MM.1S (cell line): ENCODE measurements at regions not wholly inside any gene's neighbourhood (a gene's known extent, or its start where the extent isn't known, plus 50 kb on each side); places are given as distances from the start of the nearest gene placed in this dataset.

ENCODE experiments used
- CTCF ChIP-seq: fragments of 300-600 bp; sonication (generic); IDR thresholded peaks from 2 replicates; pipeline ENCODE4 v1.5.1; 2016; ENCODE audit warnings: antibody characterized with exemption, low read length, mixed read lengths
- EZH2 ChIP-seq: fragments of 300-600 bp; sonication (generic); optimal IDR thresholded peaks from 2 replicates; pipeline ENCODE3; 2017; ENCODE audit warnings: low read depth, mild to moderate bottlenecking, antibody characterized with exemption, low read length, mixed read lengths

GRCh38 chr5:174901336-174901735 is 177.0 kb downstream of the MSX2 start:
- no peak for TF ChIP-seq CTCF
- no peak for TF ChIP-seq EZH2
